GM12878 (cell line): ENCODE measurements at regions not wholly inside any gene's neighbourhood (a gene's known extent, or its start where the extent isn't known, plus 50 kb on each side); places are given as distances from the start of the nearest gene placed in this dataset.

Source experiments
- ATAC-seq: fragments of 200-7000 bp; cut with Tn5 transposase; 3 replicates; pipeline ENCODE4 v1.9.1; 2020; ENCODE audit warnings: mild to moderate bottlenecking, moderate library complexity
- BruUV-seq: library from RNA; stranded (reverse); fragments of 400-500 nt; replicated peaks from 2 replicates; lab custom pipeline; 2021; lab: Mats Ljungman, UMichigan
- CTCF ChIA-PET: fragments of 300-600 bp; sonication (Branson Sonifier 250); formaldehyde crosslinking; extraction: SDS; loops from one replicate; lab custom pipeline; 2021; ENCODE audit warnings: inconsistent platforms; lab: Yijun Ruan, JAX
- POLR2A ChIA-PET: fragments of 350-600 bp; formaldehyde crosslinking; extraction: SDS; loops from one replicate; lab custom pipeline; 2021; ENCODE audit warnings: inconsistent platforms; lab: Charles Lee
- RAD21 ChIA-PET: fragments of 300-600 bp; sonication (Branson Sonifier 250); formaldehyde crosslinking; loops from one replicate; lab custom pipeline; 2023; ENCODE audit warnings: antibody characterized with exemption; ENCODE audit not compliant: unreplicated experiment; lab: Charles Lee
- SMC1A ChIA-PET: fragments of 300-600 bp; sonication (Branson Sonifier 250); formaldehyde crosslinking; loops from one replicate; lab custom pipeline; 2023; ENCODE audit not compliant: unreplicated experiment, uncharacterized antibody; lab: Charles Lee
- DNase-seq: peaks from one replicate; pipeline ENCODE4 v3.0.0-alpha.2; 2011; ENCODE audit warnings: low read depth, low spot score
- FAIRE-seq: peaks from 3 replicates; lab custom pipeline; 2011; peaks lifted over from hg19 to GRCh38; lab: Jason Lieb, UNC
- H2AFZ ChIP-seq: 2 replicates; pipeline ENCODE4 v1.6.0; 2011; ENCODE audit warnings: low read depth, low read length, control low read depth; ENCODE audit not compliant: control insufficient read depth
- H3K27ac ChIP-seq: 2 replicates; pipeline ENCODE4 v1.5.1; 2011; ENCODE audit warnings: control low read depth; ENCODE audit not compliant: control insufficient read depth, insufficient read depth
- H3K27me3 ChIP-seq, 2 experiments: replicated peaks in 1 of 2; 2 replicates each; pipeline versions ENCODE4 v1.6.0 to v1.6.1; 2011; ENCODE audit warnings: low read length in 1 of 2; ENCODE audit not compliant: control insufficient read depth in 2 of 2, insufficient read depth in 2 of 2
- H3K36me3 ChIP-seq, 2 experiments: 2 replicates each; pipeline ENCODE4 v1.5.1; 2011; ENCODE audit warnings: low read length in 1 of 2; ENCODE audit not compliant: control insufficient read depth in 2 of 2, insufficient read depth in 2 of 2
- H3K4me1 ChIP-seq: 2 replicates; pipeline ENCODE4 v1.6.1; 2011; ENCODE audit warnings: mild to moderate bottlenecking, low read length, moderate library complexity, mixed read lengths; ENCODE audit not compliant: control insufficient read depth, insufficient read depth
- H3K4me2 ChIP-seq: 2 replicates; pipeline ENCODE4 v1.6.0; 2011; ENCODE audit warnings: control low read depth; ENCODE audit not compliant: control insufficient read depth, insufficient read depth
- H3K4me3 ChIP-seq: fragments of 200-600 bp; sonication (generic); 2 replicates; pipeline ENCODE4 v1.5.1; 2016
- H3K79me2 ChIP-seq: 2 replicates; pipeline ENCODE4 v1.6.0; 2011; ENCODE audit warnings: low read length; ENCODE audit not compliant: control insufficient read depth, insufficient read depth
- H3K9ac ChIP-seq: 2 replicates; pipeline ENCODE4 v1.8.0; 2011; ENCODE audit warnings: low read length, control low read depth, mixed read lengths; ENCODE audit not compliant: control insufficient read depth, insufficient read depth
- H3K9me3 ChIP-seq: replicated peaks from 3 replicates; pipeline ENCODE4 v1.5.1; 2011; ENCODE audit warnings: mild to moderate bottlenecking, low read length; ENCODE audit not compliant: control insufficient read depth, insufficient read depth
- H4K20me1 ChIP-seq: 2 replicates; pipeline ENCODE4 v1.6.0; 2011; ENCODE audit not compliant: control insufficient read depth, insufficient read depth
- CEBPB ChIP-seq, 2 experiments: fragments of 150-350 bp in 1 of 2; IDR thresholded peaks; 2 replicates each; pipeline ENCODE4 v1.6.1; 2012 to 2014; ENCODE audit warnings: low read depth in 2 of 2, low read length in 2 of 2, borderline replicate concordance in 1 of 2, inconsistent platforms in 1 of 2
- E2F4 ChIP-seq: IDR thresholded peaks from 2 replicates; pipeline ENCODE4 v1.6.1; 2012; ENCODE audit warnings: low read depth, low read length, improper control_type of control experiment
- FOXK2 ChIP-seq: fragments of 450-650 bp; IDR thresholded peaks from 2 replicates; pipeline ENCODE4 v1.6.1; 2017; ENCODE audit warnings: mild to moderate bottlenecking, moderate library complexity
- FOXM1 ChIP-seq: IDR thresholded peaks from 2 replicates; pipeline ENCODE4 v1.6.1; 2012; ENCODE audit warnings: low read depth, mild to moderate bottlenecking, inconsistent platforms, low read length, moderate library complexity
- JUNB ChIP-seq: IDR thresholded peaks from 2 replicates; pipeline ENCODE4 v1.6.1; 2016; ENCODE audit warnings: antibody characterized with exemption, mild to moderate bottlenecking
- MLLT1 ChIP-seq: fragments of 450-650 bp; IDR thresholded peaks from 2 replicates; pipeline ENCODE4 v1.6.1; 2016; ENCODE audit warnings: mild to moderate bottlenecking
- WGBS: methylation state at CpG from one replicate; pipeline ENCODE4 v1.1.6; 2016; ENCODE audit warnings: low lambda C conversion rate; ENCODE audit not compliant: insufficient replicate concordance, insufficient coverage; ENCODE audit errors: missing lambda C conversion rate; 5-methylcytosine and 5-hydroxymethylcytosine counted together
- in situ Hi-C: fragments of 300-500 bp; cut with MboI; formaldehyde crosslinking; loops from 9 replicates; pipeline ENCODE4 v1.14.3; 2018; ENCODE audit warnings: mixed read lengths
- intact Hi-C: fragments of 100-400 bp; cut with micrococcal nuclease; formaldehyde crosslinking; loops from one replicate; pipeline ENCODE4 v1.14.2; 2022; ENCODE audit not compliant: unreplicated experiment

- ChIA-PET POLR2A (no interaction called here), CTCF (interaction anchor here (1.7 kb wide), 1 partner anchor 10 kb away, joined by 12 read pairs; no protein-coding TSS in a partner anchor), SMC1A (interaction anchor here (0.9 to 2.0 kb wide), 3 partner anchors 8 to 23 kb away, joined by 3 to 5 read pairs (median 3); no protein-coding TSS in a partner anchor), RAD21 (no interaction called here)
- no peak for DNase-seq
- no peak for ATAC-seq
- TF ChIP-seq CEBPB (IDR thresholded peaks at IDR 0.05; ENCODE audit: borderline replicate concordance in 1 of 2, low read depth in 2 of 2, low read length in 2 of 2), result no peak
- no peak for TF ChIP-seq FOXK2
- TF ChIP-seq JUNB, result no peak
- no peak for TF ChIP-seq E2F4
- TF ChIP-seq FOXM1, result no peak
- TF ChIP-seq MLLT1, result no peak
- Histone ChIP-seq H3K4me3 (no peak overlapping the region), H3K27me3 (no peaks in the 10 kb centered on the region), H3K4me2 (no peak overlapping the region), H3K9ac (no peak overlapping the region), H3K36me3 (no peaks in the 10 kb centered on the region), H2AFZ (no peak overlapping the region), H3K27ac (no peak overlapping the region), H3K79me2 (no peaks in the 10 kb centered on the region), H3K4me1 (no peaks in the 10 kb centered on the region), H4K20me1 (no peaks in the 10 kb centered on the region), H3K9me3 (no peaks in the 10 kb centered on the region)
- no peak for FAIRE-seq
- WGBS, result 30% methylated on average over 3 of the region's 3 CpGs
- in situ Hi-C loops, result no loop called here
- no TSS peak for BruUV-seq
- intact Hi-C loops, result no loop called here
These were observed 1783.1 kb downstream of the PCDH7 start for GRCh38 chr4:32503241-32503640.
